ENCODE measurements at regions not wholly inside any gene's neighbourhood (a gene's known extent, or its start where the extent isn't known, plus 50 kb on each side); places are given as distances from the start of the nearest gene placed in this dataset.
A peak's percentile ranks its signal among the peaks of the same experiment; 100 is the strongest.

DNA sequence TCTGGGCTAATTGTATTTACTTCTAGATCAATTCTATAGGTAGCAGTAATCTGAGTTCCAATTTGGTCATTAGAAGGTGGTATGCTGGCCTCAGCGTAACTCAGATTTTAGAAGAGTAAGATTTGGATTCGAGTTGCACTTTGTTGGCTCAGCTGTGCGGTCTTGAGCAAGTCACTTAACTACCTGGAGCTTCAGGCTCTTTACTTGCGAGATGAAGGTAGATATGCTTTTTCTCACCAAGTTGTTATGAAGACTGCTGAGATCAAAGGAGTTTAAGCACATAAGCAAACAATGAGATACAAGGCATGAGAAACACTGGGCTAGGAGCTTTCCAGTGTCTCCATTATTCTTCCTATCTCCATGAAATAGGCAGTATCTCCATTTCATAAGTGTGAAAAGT is 133.8 kb upstream of the RANBP3L start:
- Histone ChIP-seq H3K4me3 (ENCODE audit: low read length) (no peak overlapping the region), H3K4me1 (ENCODE audit: control insufficient read depth, insufficient read depth, low read length) (no peaks in the 10 kb centered on the region), H3K27me3 (ENCODE audit: control insufficient read depth, insufficient read depth, low read length) (peaks cover 24% of the 10 kb centered on the region), H3K4me2 (ENCODE audit: low read length) (no peak overlapping the region), H3K9ac (ENCODE audit: low read depth, low read length) (no peak overlapping the region), H3K9me3 (replicated peaks; ENCODE audit: low read length) (no peaks in the 10 kb centered on the region), H3K36me3 (ENCODE audit: insufficient read depth, low read length) (no peaks in the 10 kb centered on the region)

DNA sequence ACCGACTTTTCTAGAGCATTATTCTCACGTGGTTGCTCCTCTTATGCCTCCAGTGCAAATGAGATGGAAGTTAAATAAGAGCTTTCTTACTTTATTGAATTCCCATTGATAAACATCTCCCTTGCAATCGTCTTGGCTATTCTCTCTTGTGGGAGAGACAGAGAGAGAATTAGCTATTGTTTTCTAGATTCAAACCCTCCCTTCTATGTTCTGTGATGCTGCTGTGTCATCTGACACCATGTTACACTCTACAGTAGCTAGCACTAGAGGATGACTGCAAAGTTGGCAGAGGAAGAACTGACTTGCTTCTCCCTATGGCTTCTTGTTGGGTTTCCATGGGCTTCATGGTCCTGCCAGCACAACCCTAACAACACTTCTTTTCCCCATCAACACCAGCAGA is 134.6 kb upstream of the RANBP3L start:
- no peak overlapping the region for H3K4me3 ChIP-seq (ENCODE audit: low read length)
- no peak overlapping the region for H3K9ac ChIP-seq (ENCODE audit: low read depth, low read length)
- H3K9me3 ChIP-seq (replicated peaks; ENCODE audit: low read length) = no peaks in the 10 kb centered on the region
- no peaks in the 10 kb centered on the region for H3K36me3 ChIP-seq (ENCODE audit: insufficient read depth, low read length)
- peaks cover 24% of the 10 kb centered on the region for H3K27me3 ChIP-seq (ENCODE audit: control insufficient read depth, insufficient read depth, low read length)
- no peaks in the 10 kb centered on the region for H3K4me1 ChIP-seq (ENCODE audit: control insufficient read depth, insufficient read depth, low read length)
- no peak overlapping the region for H3K4me2 ChIP-seq (ENCODE audit: low read length)

DNA sequence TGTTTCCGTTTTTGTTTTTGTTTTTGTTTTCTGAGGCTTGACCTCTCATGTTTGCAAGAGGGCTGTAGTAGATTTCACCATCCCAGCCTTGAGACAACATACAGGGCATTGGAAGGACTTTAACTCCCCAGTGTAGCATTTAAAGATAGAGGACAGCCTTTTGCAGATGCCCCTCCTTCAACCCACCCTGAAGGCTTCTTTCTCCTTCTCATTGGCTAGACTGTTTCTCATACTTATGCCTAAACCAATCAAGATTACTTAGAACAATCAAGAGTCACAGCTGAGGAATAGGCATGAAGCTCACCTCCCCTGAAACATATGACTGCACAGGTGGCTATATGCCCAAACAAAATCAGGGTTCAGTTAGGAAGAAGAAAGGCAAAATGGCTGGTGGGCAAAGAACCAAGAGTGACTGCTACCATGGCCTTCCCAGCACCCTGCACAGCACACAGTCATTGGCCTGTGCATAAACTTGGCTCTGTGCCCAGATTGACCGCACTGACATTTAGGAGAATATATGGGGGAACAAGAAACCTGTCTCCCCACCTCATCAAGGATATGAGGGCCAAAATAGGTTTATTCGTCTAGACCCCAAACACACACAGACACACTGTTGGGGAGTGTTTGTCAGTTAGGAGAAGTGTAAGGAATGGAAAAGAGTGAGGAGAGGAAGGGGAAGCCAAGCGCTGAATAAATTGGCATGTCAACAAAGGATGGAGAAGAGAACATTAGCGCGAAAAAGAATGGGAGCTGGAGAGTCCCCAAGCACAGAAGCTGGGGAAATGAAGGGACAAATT is 137.3 kb upstream of the RANBP3L start:
- Histone ChIP-seq H3K9ac (ENCODE audit: low read depth, low read length) (no peak overlapping the region), H3K4me1 (ENCODE audit: control insufficient read depth, insufficient read depth, low read length) (peaks cover 11% of the 10 kb centered on the region), H3K27me3 (ENCODE audit: control insufficient read depth, insufficient read depth, low read length) (peaks cover 20% of the 10 kb centered on the region), H3K9me3 (replicated peaks; ENCODE audit: low read length) (no peaks in the 10 kb centered on the region), H3K4me2 (ENCODE audit: low read length) (no peak overlapping the region), H3K36me3 (ENCODE audit: insufficient read depth, low read length) (no peaks in the 10 kb centered on the region), H3K4me3 (ENCODE audit: low read length) (no peak overlapping the region)

DNA sequence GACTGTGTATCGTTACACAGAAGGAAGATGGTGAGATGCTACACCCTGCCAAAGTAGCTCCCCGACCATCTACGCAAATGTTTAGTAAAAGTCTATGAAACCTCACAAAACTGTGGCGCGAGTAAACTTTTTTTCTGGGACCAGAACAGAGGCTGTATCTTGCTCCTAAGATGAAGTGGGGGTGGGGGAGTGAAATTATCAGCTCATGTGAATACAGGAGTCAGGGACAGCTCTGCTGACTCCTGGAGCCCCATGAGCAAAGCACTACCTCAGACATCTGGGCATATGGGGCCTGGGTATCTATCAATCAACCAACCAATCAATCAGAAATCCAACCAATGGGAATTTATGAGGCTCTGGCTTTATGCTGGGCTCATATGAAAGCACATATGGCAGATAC is 138.6 kb upstream of the RANBP3L start:
- H3K36me3 ChIP-seq (ENCODE audit: insufficient read depth, low read length) = no peaks in the 10 kb centered on the region
- no peaks in the 10 kb centered on the region for H3K9me3 ChIP-seq (replicated peaks; ENCODE audit: low read length)
- peaks cover 23% of the 10 kb centered on the region for H3K4me1 ChIP-seq (ENCODE audit: control insufficient read depth, insufficient read depth, low read length)
- H3K4me2 ChIP-seq (ENCODE audit: low read length) = no peak overlapping the region
- peaks cover 20% of the 10 kb centered on the region for H3K27me3 ChIP-seq (ENCODE audit: control insufficient read depth, insufficient read depth, low read length)
- H3K4me3 ChIP-seq (ENCODE audit: low read length) = no peak overlapping the region
- no peak overlapping the region for H3K9ac ChIP-seq (ENCODE audit: low read depth, low read length)

DNA sequence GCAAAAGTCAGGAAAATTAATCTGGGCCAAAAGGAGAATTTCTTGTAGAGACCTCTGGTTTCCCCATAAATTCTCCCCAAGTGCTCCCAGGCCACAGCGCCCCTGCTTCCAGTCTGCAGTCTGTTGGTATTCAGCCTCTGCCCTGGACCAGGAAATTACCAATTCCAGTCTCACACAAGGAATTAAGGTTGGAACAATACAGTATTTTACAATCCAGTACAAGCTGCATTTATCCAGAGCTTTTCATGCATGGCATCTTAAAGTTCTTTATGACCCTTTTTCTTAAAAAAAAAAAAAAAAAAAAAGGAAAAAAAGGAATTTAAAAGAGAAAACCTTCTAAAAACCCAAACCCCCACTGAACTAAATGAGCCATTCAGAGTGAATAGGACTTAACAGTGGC is 139.6 kb upstream of the RANBP3L start:
- Histone ChIP-seq H3K4me2 (ENCODE audit: low read length) (no peak overlapping the region), H3K9me3 (replicated peaks; ENCODE audit: low read length) (no peaks in the 10 kb centered on the region), H3K4me3 (ENCODE audit: low read length) (no peak overlapping the region), H3K27me3 (ENCODE audit: control insufficient read depth, insufficient read depth, low read length) (peaks cover 19% of the 10 kb centered on the region), H3K9ac (ENCODE audit: low read depth, low read length) (no peak overlapping the region), H3K4me1 (ENCODE audit: control insufficient read depth, insufficient read depth, low read length) (peaks cover 23% of the 10 kb centered on the region), H3K36me3 (ENCODE audit: insufficient read depth, low read length) (no peaks in the 10 kb centered on the region)

DNA sequence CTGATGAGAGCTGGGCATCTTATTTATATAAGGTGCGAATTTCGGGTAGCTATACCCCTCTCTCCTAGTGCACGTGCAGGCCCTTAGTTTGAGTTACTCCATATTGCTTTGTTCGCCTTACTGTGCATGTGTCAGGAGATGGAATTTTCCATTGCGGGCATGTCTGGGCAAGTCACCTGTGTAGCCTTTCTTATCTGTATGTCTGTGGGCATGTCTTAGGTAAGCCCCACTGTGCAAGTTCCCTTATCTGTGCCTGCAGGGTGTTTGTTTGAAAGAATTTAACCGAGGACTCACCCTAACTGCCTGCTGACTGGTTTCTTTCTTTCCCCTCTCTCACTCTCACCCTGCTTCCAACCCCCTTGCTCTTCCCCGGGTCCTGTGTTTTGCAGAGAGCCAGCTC is 140.7 kb upstream of the RANBP3L start:
- no peaks in the 10 kb centered on the region for H3K9me3 ChIP-seq (replicated peaks; ENCODE audit: low read length)
- H3K4me1 ChIP-seq (ENCODE audit: control insufficient read depth, insufficient read depth, low read length) = peaks cover 23% of the 10 kb centered on the region
- H3K9ac ChIP-seq (ENCODE audit: low read depth, low read length) = no peak overlapping the region
- H3K4me2 ChIP-seq (ENCODE audit: low read length) = no peak overlapping the region
- H3K27me3 ChIP-seq (ENCODE audit: control insufficient read depth, insufficient read depth, low read length) = peaks cover 16% of the 10 kb centered on the region
- no peak overlapping the region for H3K4me3 ChIP-seq (ENCODE audit: low read length)
- no peaks in the 10 kb centered on the region for H3K36me3 ChIP-seq (ENCODE audit: insufficient read depth, low read length)

DNA sequence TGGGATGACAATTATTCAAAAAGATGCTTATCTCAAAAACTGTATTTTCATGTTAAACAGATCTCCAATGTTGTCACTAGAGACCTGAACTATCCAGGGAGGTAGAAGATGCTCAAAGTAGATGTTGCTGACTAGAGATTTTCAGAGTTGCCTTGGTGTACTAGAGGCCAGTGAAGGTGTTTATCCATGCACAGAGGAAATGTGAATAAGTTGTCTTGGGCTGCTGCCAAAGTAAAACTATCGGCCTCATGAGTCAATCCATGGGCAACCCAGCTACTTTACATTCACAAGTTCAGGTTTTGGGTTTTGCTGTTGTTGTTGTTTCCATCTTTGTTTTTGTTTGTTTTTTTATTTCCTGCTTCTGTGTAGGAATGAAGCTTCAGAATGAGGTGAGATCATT is 141.1 kb upstream of the RANBP3L start:
- Histone ChIP-seq H3K4me2 (ENCODE audit: low read length) (no peak overlapping the region), H3K4me1 (ENCODE audit: control insufficient read depth, insufficient read depth, low read length) (peaks cover 23% of the 10 kb centered on the region), H3K27me3 (ENCODE audit: control insufficient read depth, insufficient read depth, low read length) (peaks cover 13% of the 10 kb centered on the region), H3K36me3 (ENCODE audit: insufficient read depth, low read length) (no peaks in the 10 kb centered on the region), H3K9ac (ENCODE audit: low read depth, low read length) (no peak overlapping the region), H3K9me3 (replicated peaks; ENCODE audit: low read length) (no peaks in the 10 kb centered on the region), H3K4me3 (ENCODE audit: low read length) (no peak overlapping the region)

DNA sequence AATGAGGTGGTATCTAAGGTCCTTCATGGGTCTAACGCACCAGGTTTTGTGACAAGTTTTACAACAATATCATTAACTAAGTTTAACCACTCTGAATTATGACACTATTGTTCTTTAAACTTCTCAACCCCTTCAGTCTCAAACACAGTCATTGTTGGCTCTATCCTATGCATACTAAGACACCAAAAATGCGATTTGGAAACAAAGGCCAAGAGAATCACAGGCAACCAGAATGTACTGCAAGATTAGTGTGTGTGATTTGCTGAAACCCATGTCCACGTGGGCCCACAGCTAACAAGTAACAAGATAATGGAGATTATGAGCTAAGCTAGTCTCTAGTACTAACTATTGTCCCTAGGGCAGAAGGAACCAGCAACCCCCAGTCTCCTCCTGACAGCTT is 142.2 kb upstream of the RANBP3L start:
- peaks cover 23% of the 10 kb centered on the region for H3K4me1 ChIP-seq (ENCODE audit: control insufficient read depth, insufficient read depth, low read length)
- H3K9me3 ChIP-seq (replicated peaks; ENCODE audit: low read length) = no peaks in the 10 kb centered on the region
- H3K4me3 ChIP-seq (ENCODE audit: low read length) = no peak overlapping the region
- peaks cover 6% of the 10 kb centered on the region for H3K27me3 ChIP-seq (ENCODE audit: control insufficient read depth, insufficient read depth, low read length)
- peak overlapping the region; percentile 42 for H3K4me2 ChIP-seq (ENCODE audit: low read length)
- no peak overlapping the region for H3K9ac ChIP-seq (ENCODE audit: low read depth, low read length)
- no peaks in the 10 kb centered on the region for H3K36me3 ChIP-seq (ENCODE audit: insufficient read depth, low read length)

DNA sequence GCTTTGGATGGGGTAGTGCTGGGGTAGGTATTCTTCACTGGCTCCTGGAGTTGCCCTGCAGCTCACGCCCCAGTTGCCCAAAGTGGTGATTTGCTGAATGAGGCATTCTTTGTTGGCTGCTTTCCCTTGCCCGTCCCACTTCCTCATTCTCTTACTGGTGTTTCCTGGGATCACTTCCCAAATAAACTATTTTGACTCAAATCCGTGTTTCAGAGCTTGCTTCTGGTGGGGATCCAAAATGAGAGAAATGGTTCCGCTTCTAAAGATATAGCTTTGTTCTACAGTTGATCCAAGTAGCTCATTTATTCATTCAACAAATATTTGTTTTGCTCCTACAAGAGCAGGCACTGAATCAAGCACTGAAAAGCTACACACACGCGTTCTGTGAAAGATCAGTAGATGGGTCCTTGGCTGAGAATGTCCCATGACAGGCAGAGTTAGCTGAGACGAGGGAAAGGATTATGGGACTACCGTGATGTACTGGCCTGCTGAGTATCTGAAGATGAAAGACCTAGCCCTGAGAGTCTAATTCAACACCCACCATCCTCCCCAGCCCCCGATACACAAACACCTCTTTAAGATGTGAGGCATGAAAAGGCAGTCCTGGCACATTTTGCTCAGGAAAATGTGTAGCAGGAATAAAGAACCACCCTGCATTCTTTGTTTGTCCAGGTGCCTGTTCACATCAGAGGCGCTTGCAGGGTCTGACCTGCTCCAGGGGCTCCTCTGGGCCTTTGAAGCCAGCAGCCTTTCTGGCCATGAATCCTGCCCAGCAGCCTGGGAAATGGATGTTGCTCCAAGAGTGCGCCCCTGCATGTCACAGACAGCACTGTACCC is 143.1 kb upstream of the RANBP3L start:
- H3K4me1 ChIP-seq (ENCODE audit: control insufficient read depth, insufficient read depth, low read length) = peaks cover 23% of the 10 kb centered on the region
- H3K4me3 ChIP-seq (ENCODE audit: low read length) = no peak overlapping the region
- no peaks in the 10 kb centered on the region for H3K9me3 ChIP-seq (replicated peaks; ENCODE audit: low read length)
- H3K9ac ChIP-seq (ENCODE audit: low read depth, low read length) = no peak overlapping the region
- no peaks in the 10 kb centered on the region for H3K36me3 ChIP-seq (ENCODE audit: insufficient read depth, low read length)
- H3K4me2 ChIP-seq (ENCODE audit: low read length) = peak overlapping the region; percentile 42
- peaks cover 4% of the 10 kb centered on the region for H3K27me3 ChIP-seq (ENCODE audit: control insufficient read depth, insufficient read depth, low read length)

DNA sequence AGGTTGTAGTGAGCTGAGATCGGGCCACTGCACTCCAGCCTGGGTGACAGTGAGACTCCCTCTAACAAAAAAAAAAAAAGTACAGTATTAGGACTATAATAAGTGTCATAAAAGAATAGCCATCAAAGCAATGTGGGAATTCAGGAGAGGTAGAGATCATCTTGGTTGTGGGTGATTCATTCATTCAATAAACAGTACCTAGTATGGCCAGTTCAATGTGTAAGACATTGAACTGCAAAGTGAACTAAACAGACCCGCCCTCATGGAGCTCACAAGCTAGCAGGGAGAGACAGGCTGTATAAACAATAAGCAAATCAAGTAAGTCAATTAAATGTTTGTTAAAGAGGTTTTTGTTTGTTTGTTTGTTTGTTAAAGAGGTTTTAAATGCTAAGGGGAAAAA is 146.1 kb upstream of the RANBP3L start:
- Histone ChIP-seq H3K9ac (ENCODE audit: low read depth, low read length) (no peak overlapping the region), H3K4me2 (ENCODE audit: low read length) (no peak overlapping the region), H3K27me3 (ENCODE audit: control insufficient read depth, insufficient read depth, low read length) (no peaks in the 10 kb centered on the region), H3K9me3 (replicated peaks; ENCODE audit: low read length) (no peaks in the 10 kb centered on the region), H3K36me3 (ENCODE audit: insufficient read depth, low read length) (no peaks in the 10 kb centered on the region), H3K4me1 (ENCODE audit: control insufficient read depth, insufficient read depth, low read length) (peaks cover 30% of the 10 kb centered on the region), H3K4me3 (ENCODE audit: low read length) (no peak overlapping the region)

DNA sequence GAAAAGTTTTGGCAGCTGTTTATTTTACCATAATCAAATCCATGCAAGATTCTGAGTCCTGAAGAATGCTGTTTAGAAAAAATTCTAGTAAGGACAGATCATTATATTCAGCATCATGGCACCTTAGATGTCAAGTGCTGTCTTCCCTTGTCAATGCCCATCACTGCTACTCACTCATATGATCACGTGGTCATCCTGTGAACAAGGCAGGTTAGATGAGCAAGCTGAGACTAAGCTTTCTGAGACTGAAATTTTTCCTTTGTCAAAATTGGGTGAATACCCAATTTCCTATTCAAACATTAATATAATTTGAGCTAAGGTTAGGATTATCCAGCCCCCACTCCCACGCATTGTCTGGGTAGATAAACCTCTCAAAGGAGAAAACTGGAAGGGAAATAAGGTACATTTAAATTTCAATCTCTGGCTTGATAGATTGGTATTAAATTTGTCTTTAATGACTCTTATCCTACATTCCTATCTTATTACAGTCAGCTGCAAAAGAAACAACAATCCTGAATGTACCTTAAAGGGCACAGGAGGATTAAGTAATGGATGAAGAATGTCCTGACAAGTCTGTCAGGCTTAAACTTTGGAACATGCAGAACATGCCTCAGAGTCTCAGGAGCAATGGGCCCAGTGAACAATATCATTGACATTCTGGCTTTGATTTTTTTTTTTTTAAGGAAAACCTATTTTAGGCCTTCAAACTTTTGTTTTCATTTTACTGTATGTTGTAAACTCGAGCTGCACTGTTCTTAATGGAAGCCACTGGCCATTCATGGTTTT is 148.7 kb upstream of the RANBP3L start:
- no peaks in the 10 kb centered on the region for H3K27me3 ChIP-seq (ENCODE audit: control insufficient read depth, insufficient read depth, low read length)
- no peaks in the 10 kb centered on the region for H3K9me3 ChIP-seq (replicated peaks; ENCODE audit: low read length)
- peak overlapping the region; percentile 0 for H3K4me2 ChIP-seq (ENCODE audit: low read length)
- no peaks in the 10 kb centered on the region for H3K36me3 ChIP-seq (ENCODE audit: insufficient read depth, low read length)
- no peak overlapping the region for H3K9ac ChIP-seq (ENCODE audit: low read depth, low read length)
- no peak overlapping the region for H3K4me3 ChIP-seq (ENCODE audit: low read length)
- H3K4me1 ChIP-seq (ENCODE audit: control insufficient read depth, insufficient read depth, low read length) = peaks cover 11% of the 10 kb centered on the region

Data from skeletal muscle satellite cell (primary cell).